K562 (cell line): ENCODE measurements at regions not wholly inside any gene's neighbourhood (a gene's known extent, or its start where the extent isn't known, plus 50 kb on each side); places are given as distances from the start of the nearest gene placed in this dataset.

Experiments used
- BMI1 ChIP-seq: fragments of 150-350 bp; IDR thresholded peaks from 2 replicates; pipeline ENCODE4 v1.6.1; 2014; ENCODE audit warnings: low read length
- CUX1 ChIP-seq: fragments of 200-800 bp; sonication (Bioruptor generic); IDR thresholded peaks from 2 replicates; pipeline ENCODE4 v1.6.1; 2016; ENCODE audit warnings: missing genetic modification characterization, missing compliant biosample characterization
- EWSR1 ChIP-seq: fragments of 450-650 bp; IDR thresholded peaks from 2 replicates; pipeline ENCODE4 v1.6.1; 2018; ENCODE audit warnings: borderline replicate concordance, mild to moderate bottlenecking, low read depth, moderate library complexity; ENCODE audit not compliant: partially characterized antibody
- FOXA3 ChIP-seq, 2 experiments: fragments of 450-650 bp in 1 of 2; sonication (generic) in 1 of 2; formaldehyde crosslinking; IDR thresholded peaks in 1 of 2; conservative IDR thresholded peaks in 1 of 2; 2 replicates each; pipeline versions ENCODE4 v1.4.0 to v1.8.0; 2020 to 2022; ENCODE audit warnings: mild to moderate bottlenecking in 2 of 2, missing genetic modification reagents in 1 of 2
- KDM4B ChIP-seq, 2 experiments: fragments of 450-650 bp in 1 of 2; sonication (generic) in 1 of 2; IDR thresholded peaks; 2 replicates each; pipeline ENCODE4 v1.6.1; 2016 to 2017; ENCODE audit warnings: borderline replicate concordance in 2 of 2, antibody characterized with exemption in 1 of 2, low read depth in 1 of 2, mild to moderate bottlenecking in 1 of 2
- POLR2B ChIP-seq: fragments of 450-650 bp; IDR thresholded peaks from 2 replicates; pipeline ENCODE4 v1.6.1; 2018; ENCODE audit warnings: low read depth; ENCODE audit not compliant: partially characterized antibody
- ZNF655 ChIP-seq: fragments of 250-450 bp; sonication (Bioruptor Pico); IDR thresholded peaks from 2 replicates; pipeline ENCODE4 v1.5.0; 2021
- ZNF780A ChIP-seq: fragments of 250-450 bp; sonication (Bioruptor Pico); IDR thresholded peaks from 2 replicates; pipeline ENCODE4 v1.5.0; 2021; ENCODE audit warnings: mild to moderate bottlenecking

GRCh38 chr12:84397846-84398245 is 514.8 kb downstream of the SLC6A15 start (continued):
- TF ChIP-seq POLR2B (no peak), KDM4B (IDR thresholded peaks at IDR 0.05; ENCODE audit: borderline replicate concordance in 2 of 2, low read depth in 1 of 2) (no peak), ZNF780A (CRISPR knock-in tag) (no peak), FOXA3 (CRISPR knock-in tag; conservative IDR thresholded peaks at IDR 0.05 in 1 of 2, IDR thresholded peaks at IDR 0.05 in 1 of 2) (no peak), CUX1 (CRISPR knock-in tag) (no peak), BMI1 (no peak), ZNF655 (CRISPR knock-in tag) (no peak), EWSR1 (no peak)
